ENCODE measurements at regions not wholly inside any gene's neighbourhood (a gene's known extent, or its start where the extent isn't known, plus 50 kb on each side); places are given as distances from the start of the nearest gene placed in this dataset.

- TF ChIP-seq CTCF (IDR thresholded peaks at IDR 0.05) (no peak), POLR2AphosphoS5 (IDR thresholded peaks at IDR 0.05) (no peak)
Measured at GRCh38 chr6:91539456-91539855, 952.6 kb upstream of the MAP3K7 start.

Data from upper lobe of left lung (tissue), 4 donors.